ENCODE measurements at regions not wholly inside any gene's neighbourhood (a gene's known extent, or its start where the extent isn't known, plus 50 kb on each side); places are given as distances from the start of the nearest gene placed in this dataset.

DNA sequence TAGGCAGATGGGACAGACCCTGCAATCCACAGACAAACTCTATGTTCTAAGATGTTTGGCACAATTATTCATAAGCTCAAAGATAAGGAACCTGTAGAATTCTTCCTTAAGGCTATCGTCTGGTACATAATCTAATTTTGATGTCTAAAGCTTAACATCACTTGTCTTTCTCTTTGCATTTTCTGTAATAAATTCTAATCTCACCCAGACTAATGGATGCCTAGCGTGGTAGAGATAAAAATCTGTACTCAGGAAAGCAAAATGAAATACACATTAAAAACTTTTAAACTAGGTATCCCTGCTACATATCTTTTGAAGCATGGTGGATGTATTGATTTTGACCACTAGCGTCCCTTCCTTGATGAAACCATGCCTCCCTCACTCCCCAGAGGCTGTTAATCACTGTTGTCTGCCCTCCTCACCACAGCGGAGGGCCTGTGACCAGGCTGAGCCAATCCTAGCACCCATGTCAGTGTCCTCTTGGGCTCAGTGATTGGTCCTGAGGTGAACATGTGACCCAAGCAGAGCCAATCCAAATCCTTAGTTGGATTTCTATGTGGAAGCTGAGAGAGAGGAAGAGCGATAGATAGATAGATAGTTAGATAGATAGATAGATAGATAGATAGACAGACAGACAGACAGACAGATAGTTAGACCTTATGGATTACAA lies 82.2 kb upstream of the GRK3 start:
- no peak overlapping the region for H3K27ac Mint-ChIP-seq
- peaks cover 40% of the 10 kb centered on the region for H3K4me1 Mint-ChIP-seq (ENCODE audit: low read depth)
- peaks cover 9% of the 10 kb centered on the region for H3K9me3 Mint-ChIP-seq
- peaks cover 26% of the 10 kb centered on the region for H3K36me3 Mint-ChIP-seq (ENCODE audit: low read depth)
- no peak overlapping the region for H3K4me3 Mint-ChIP-seq
- no peaks in the 10 kb centered on the region for H3K27me3 Mint-ChIP-seq

DNA sequence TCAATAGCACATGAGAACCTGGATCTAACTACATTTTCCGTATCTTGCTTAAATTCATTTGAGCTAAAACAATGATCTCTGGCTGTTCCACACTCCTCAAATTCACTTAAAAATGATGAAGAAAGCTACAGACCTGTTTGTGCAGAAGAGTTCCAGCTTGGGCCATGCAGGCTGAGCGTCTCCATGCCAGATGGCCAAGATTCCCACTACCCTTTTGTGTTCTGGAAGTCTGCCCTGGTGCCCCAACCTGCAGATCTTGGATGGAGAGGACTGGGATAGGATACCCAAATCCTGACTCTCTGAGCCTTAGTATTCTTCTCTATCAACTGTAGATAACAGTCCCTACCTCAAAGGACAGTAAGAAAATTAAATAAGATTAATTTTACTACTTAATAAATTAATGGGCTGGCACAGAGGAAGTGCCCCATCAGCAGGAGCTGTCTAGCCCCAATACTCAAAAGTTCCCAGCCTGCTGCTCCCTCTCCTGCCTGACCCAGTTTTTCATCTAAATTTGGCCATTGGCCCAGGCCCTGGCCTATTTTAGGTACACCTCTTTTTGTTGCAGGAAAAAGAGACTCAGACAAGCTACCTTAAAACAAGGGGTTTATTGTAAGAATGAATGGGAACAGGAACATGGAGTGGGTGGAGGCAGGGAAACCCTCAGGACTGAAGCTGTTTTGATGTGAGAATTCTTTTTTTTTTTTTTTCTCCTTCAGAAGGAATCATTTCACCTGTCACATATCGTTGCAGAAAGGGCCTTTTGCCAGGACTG lies 81.4 kb upstream of the GRK3 start:
- Mint-ChIP-seq H3K27me3 (no peaks in the 10 kb centered on the region), H3K36me3 (ENCODE audit: low read depth) (peaks cover 21% of the 10 kb centered on the region), H3K9me3 (peaks cover 4% of the 10 kb centered on the region), H3K4me1 (ENCODE audit: low read depth) (peaks cover 48% of the 10 kb centered on the region), H3K27ac (peak overlapping the region; percentile 74), H3K4me3 (no peak overlapping the region)

DNA sequence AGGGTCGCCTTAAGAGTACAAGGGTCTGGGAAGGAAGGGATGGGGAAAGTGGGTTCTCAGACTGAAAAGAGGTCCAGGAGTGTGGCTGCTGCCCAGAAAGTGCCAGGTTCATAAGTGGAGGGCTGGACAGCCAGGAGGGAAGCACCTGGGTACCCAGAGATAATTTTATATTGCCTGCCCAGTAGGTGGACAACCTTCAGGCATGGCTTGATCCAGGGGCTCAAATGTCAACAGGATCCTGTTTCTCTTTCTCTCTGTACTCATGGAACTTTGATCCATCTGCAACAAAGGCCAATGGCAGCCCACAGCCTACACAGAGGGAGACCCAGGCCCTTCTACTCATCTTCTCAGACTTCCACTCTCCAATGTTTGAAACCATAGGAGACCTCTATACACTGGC lies 80.5 kb upstream of the GRK3 start:
- Mint-ChIP-seq H3K4me1 (ENCODE audit: low read depth) (peaks cover 57% of the 10 kb centered on the region), H3K36me3 (ENCODE audit: low read depth) (peaks cover 21% of the 10 kb centered on the region), H3K27me3 (no peaks in the 10 kb centered on the region), H3K9me3 (peaks cover 4% of the 10 kb centered on the region), H3K4me3 (no peak overlapping the region), H3K27ac (peak overlapping the region; percentile 84)

DNA sequence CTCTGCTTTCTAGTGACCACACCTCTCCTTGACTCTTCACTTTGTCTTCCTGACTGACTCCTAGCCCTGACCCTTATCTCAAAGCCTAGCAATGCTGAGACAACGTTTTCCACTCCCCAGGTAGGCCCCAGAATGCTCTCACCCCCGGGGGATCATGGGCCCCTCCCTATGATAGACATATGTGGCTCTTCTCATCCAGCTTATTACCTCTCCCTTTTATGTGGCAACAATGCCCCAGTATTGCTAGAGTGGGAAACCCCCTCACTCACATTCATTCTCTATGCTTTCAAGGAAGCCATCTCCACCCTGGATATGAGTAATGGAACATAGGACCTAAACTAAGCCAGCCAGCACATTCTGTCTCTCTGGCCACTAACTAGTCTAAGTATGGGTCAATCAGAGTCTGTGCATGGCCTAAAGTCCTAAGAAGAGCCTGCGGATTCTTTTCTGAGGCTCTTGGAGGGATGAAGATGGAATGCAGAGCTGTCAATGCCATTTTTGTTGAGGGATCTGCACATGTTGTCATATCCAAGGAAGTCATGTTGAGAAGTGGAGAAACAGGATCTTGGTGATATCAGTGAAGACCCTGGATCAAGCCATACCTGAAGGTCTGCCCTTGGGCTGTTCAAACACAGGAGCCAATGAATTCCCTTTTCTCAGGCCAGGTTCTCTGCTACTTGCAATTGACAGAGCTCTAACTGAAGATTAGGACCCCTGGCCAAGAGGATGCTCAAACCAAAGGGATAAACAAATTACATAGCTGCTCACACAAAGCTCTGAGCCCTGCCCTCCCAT lies 79.8 kb upstream of the GRK3 start:
- Mint-ChIP-seq H3K9me3 (peaks cover 4% of the 10 kb centered on the region), H3K4me1 (ENCODE audit: low read depth) (peaks cover 65% of the 10 kb centered on the region), H3K4me3 (peak overlapping the region; percentile 45), H3K27ac (peak overlapping the region; percentile 84), H3K36me3 (ENCODE audit: low read depth) (peaks cover 28% of the 10 kb centered on the region), H3K27me3 (no peaks in the 10 kb centered on the region)

DNA sequence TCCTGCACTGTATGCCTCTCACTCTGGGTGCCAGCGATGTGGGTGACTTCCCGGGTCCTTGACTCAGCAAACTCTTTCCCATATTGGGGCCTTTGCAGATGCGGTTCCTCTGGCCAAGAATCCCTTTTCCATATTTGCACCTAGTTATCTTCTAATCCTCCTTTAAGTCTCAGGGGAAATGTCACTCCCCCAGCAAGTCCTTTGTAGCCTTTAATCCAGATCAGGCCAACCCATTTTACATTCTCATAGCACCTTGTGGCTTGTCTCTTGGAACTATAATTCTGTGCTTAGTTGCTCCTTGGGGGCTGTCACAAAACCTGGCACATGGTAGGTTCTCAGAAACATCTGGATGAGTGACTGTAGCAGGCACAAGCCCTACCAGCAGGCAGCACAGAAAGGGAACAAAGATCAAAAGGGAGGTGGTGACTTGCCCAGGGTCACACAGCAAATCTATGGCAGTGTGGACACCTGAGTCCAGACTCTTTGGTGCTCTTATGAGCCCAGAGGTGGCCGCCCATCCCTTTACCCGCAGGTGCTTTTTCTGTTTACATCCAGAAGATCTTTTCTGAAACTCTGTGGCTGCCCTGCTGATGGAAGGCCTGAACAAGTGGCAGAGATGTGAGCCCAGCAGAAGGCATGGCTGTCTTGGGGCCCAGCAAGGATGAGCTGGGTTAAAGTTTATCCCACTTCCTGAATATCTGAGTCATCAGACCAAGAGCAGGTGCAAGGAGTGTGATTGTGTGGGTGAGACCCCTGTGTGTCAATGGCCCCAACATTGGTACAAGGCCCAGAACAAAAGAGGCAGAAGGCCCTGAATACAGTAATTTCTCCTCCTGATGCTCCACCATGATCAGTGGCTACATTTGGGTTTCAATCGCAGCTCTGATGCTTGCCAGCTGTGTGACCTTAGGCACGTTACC lies 78.6 kb upstream of the GRK3 start:
- peaks cover 5% of the 10 kb centered on the region for H3K27me3 Mint-ChIP-seq
- peaks cover 4% of the 10 kb centered on the region for H3K9me3 Mint-ChIP-seq
- H3K4me3 Mint-ChIP-seq = peak overlapping the region; percentile 47
- H3K36me3 Mint-ChIP-seq (ENCODE audit: low read depth) = peaks cover 28% of the 10 kb centered on the region
- H3K27ac Mint-ChIP-seq = peak overlapping the region; percentile 84
- H3K4me1 Mint-ChIP-seq (ENCODE audit: low read depth) = peaks cover 69% of the 10 kb centered on the region

DNA sequence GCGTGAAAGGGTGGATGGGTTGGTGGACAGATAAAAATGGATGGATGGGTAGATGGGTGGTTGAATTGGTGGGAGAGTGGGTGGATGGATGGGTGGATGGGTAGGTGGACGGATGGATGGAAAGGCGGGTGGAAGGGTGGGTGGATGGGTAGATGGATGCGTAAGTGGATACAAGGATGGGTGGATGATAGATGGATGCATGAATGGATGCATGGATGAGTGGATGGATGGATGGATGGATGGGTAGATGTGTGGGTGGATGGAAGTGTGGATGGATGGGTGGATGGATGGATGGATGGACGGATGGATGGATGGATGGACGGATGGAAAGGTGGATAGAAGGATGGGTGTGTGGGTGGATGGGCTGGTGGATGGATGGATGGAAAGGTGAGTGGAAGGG lies 77.0 kb upstream of the GRK3 start:
- H3K36me3 Mint-ChIP-seq (ENCODE audit: low read depth) = peaks cover 20% of the 10 kb centered on the region
- peaks cover 69% of the 10 kb centered on the region for H3K4me1 Mint-ChIP-seq (ENCODE audit: low read depth)
- H3K9me3 Mint-ChIP-seq = peaks cover 4% of the 10 kb centered on the region
- peak overlapping the region; percentile 84 for H3K27ac Mint-ChIP-seq
- H3K4me3 Mint-ChIP-seq = no peak overlapping the region
- peaks cover 11% of the 10 kb centered on the region for H3K27me3 Mint-ChIP-seq

DNA sequence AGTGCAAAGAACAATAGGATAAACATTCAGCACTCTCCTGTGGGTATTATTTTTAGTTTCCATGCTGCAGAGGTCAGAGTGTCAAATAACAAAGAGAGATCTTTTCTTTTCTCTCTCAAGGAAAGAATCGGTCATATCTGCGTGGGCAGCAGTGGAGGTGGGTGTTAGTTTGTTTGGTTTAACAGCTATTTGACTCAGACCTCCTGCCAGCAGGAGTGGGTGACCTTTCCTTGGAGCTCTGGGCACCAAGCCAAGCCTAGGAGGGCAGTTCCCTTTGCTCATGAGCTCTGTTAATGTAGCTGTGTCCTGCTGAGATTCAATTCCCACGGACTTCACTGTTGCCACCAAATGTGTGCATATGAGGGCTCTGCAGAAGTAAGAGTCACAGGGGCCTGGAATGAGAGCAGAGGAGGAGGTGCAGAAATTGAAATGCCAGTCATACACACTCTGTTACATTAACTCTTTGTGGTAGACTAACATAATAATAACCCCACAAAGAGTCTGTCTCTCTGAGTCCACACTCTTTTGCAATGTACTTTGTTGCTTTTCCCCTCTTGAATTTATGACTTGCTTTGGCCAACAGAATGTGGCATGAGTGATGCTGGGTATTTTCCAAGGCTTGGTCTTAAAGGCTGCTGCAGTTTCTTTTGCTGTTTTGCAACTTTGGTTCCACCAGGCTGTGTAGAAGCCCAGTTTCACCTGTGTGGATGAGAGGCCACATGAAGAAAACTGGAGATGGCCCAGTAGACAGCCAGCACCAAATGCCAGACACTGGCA lies 76.0 kb upstream of the GRK3 start:
- peaks cover 20% of the 10 kb centered on the region for H3K27me3 Mint-ChIP-seq
- peaks cover 4% of the 10 kb centered on the region for H3K9me3 Mint-ChIP-seq
- peak overlapping the region; percentile 84 for H3K27ac Mint-ChIP-seq
- peaks cover 20% of the 10 kb centered on the region for H3K36me3 Mint-ChIP-seq (ENCODE audit: low read depth)
- peaks cover 67% of the 10 kb centered on the region for H3K4me1 Mint-ChIP-seq (ENCODE audit: low read depth)
- H3K4me3 Mint-ChIP-seq = no peak overlapping the region

DNA sequence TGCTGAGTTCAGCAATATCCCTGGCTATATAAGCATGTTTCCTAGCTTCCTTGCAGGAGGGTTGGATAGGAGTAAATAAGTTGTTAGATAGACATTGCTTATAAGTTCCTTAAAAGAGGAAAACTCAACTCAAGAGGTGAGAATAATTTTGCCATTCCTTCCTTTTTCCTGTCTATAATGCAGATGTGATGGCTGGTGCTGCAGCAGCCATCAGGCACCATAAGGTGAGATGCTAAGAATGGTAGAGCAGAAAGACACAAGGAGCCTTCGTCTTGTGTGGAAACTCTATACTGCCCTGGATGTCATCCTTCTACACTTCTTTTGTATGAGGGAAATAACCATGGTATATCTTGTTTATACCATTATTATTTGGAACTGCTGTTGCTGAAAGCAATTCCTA lies 74.5 kb upstream of the GRK3 start:
- no peak overlapping the region for H3K27ac Mint-ChIP-seq
- H3K9me3 Mint-ChIP-seq = peaks cover 4% of the 10 kb centered on the region
- no peak overlapping the region for H3K4me3 Mint-ChIP-seq
- peaks cover 12% of the 10 kb centered on the region for H3K36me3 Mint-ChIP-seq (ENCODE audit: low read depth)
- H3K4me1 Mint-ChIP-seq (ENCODE audit: low read depth) = peaks cover 60% of the 10 kb centered on the region
- H3K27me3 Mint-ChIP-seq = peaks cover 34% of the 10 kb centered on the region

DNA sequence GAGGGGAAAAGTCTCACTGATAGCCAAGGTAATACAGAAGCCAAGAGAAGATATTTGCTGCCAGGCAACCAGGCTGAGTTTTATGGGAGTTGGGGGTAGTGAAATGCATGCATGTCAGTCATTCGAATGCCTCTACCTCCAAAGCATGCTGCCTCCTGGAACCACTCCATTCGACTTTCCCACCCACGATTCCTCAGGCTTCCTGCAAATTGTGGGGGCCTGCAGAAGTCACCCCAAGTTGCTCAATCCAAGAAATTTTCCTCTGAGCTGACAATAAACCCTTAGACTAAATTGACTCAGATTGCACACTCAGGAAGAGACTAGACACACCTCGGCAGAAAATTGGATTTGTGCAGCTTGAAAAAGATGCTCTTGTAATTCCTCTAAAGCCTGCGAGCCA lies 73.6 kb upstream of the GRK3 start:
- no peak overlapping the region for H3K4me3 Mint-ChIP-seq
- peaks cover 12% of the 10 kb centered on the region for H3K36me3 Mint-ChIP-seq (ENCODE audit: low read depth)

DNA sequence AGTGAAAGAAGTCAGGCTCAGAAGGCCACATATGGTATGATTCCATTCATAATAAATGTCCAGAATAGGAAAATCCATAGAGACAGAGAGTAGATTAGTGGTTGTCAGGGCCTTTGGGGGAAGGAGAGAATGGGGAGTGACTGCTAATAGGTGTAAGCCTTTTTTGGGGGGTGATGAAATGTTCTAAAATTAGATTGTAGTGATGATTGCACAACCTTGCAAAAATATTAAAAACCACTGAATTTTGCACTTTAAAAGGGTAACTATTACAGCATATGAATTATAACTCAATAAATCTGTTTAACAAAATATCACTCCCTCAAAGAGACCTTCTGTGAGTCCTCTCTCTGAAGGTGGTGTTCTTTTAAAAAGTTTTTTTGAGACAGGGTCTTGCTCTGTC lies 72.3 kb upstream of the GRK3 start:
- Mint-ChIP-seq H3K36me3 (ENCODE audit: low read depth) (peaks cover 12% of the 10 kb centered on the region), H3K27ac (no peak overlapping the region), H3K9me3 (peaks cover 4% of the 10 kb centered on the region), H3K4me1 (ENCODE audit: low read depth) (peaks cover 39% of the 10 kb centered on the region), H3K27me3 (peaks cover 41% of the 10 kb centered on the region), H3K4me3 (no peak overlapping the region)

More for the DNA sequence above, 73.6 kb upstream of the GRK3 start:
- peaks cover 34% of the 10 kb centered on the region for H3K27me3 Mint-ChIP-seq
- H3K9me3 Mint-ChIP-seq = peaks cover 4% of the 10 kb centered on the region
- H3K4me1 Mint-ChIP-seq (ENCODE audit: low read depth) = peaks cover 52% of the 10 kb centered on the region
- no peak overlapping the region for H3K27ac Mint-ChIP-seq

DNA sequence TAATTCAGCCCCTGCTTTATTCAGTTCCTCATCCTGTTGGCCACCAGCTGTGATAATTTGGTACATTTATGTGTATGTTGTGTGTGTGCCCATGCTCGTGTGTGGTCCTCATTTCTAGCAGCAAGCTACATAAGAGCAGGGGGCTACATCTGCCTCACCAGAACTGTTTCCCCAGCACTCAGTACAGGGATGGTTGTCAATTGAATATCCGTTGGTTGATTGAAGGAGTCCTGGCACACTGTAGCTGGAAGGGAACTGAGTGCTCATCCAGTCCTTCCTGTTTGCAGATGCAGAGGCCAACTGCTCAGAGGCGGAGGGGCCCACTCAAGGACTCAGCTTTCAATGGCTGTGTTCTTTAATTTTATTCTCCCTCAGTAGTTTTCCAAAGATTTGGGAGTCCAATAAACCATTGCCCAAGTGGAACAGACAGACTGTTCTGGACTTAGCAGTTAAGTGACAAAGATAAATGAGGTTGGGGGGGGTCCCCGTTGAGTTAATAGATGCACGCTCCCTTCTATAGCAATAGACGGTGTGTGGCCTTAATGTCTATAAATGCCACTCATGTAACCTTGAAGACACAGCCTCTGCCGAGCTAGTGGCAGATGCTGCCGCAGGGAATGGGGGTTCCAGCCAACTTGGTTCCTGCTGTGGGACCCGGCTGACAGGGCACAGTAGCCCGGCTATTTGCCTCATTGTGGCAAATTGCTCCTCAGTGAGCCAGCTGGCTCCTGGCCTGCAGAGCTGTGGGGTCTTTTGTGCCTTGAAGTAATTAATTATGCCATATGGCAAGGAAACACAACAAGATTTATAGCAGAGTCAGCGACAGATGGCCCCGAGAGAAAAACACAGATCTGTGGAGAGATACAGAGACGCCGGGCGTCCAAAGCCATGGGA lies 71.4 kb upstream of the GRK3 start:
- Mint-ChIP-seq H3K9me3 (peaks cover 4% of the 10 kb centered on the region), H3K27ac (no peak overlapping the region), H3K4me1 (ENCODE audit: low read depth) (peaks cover 30% of the 10 kb centered on the region), H3K27me3 (peaks cover 43% of the 10 kb centered on the region), H3K36me3 (ENCODE audit: low read depth) (peaks cover 12% of the 10 kb centered on the region), H3K4me3 (no peak overlapping the region)

DNA sequence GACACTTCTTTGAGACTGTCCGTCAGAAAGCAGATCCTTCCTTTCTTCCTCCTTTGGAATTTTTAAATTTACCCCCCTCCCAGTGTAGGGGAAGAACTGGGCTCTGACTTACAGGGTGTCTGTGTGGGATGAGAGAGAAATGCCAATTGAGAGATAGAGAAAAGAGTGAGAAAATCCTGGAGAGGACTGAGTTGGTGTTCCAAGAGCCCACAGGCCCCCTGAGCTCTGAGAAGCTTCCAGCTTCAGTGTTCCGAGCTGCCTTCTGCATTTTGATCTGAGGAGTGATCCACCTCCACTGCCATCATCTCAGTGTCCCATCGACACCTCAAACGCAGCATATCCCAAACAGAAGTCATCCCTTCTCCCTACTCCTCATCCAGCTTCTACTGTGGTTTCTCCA lies 70.7 kb upstream of the GRK3 start:
- H3K27ac Mint-ChIP-seq = peak overlapping the region; percentile 26

DNA sequence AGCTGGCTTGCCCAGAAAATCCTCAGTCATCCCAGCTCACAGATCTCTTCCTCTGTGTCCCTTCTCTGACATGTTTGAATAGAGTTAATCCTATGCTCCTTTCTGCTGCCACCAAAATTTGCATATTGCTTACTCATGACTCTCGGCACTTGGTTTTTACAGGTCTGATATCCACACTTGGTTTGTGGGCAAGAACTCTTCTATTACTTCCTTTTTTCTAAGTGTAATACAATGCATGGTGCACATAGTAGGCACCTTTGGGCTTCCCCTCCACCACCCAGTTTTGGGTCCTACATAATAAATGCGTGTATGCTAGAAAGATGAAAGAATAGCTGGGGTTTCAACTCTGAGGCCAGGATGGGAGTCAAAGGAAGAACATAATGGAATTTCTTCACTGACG lies 69.7 kb upstream of the GRK3 start:
- H3K4me3 Mint-ChIP-seq = no peak overlapping the region

More for the DNA sequence above, 70.7 kb upstream of the GRK3 start:
- H3K9me3 Mint-ChIP-seq = peaks cover 4% of the 10 kb centered on the region
- peaks cover 23% of the 10 kb centered on the region for H3K4me1 Mint-ChIP-seq (ENCODE audit: low read depth)
- no peak overlapping the region for H3K4me3 Mint-ChIP-seq
- peaks cover 12% of the 10 kb centered on the region for H3K36me3 Mint-ChIP-seq (ENCODE audit: low read depth)
- H3K27me3 Mint-ChIP-seq = peaks cover 43% of the 10 kb centered on the region

More for the DNA sequence above, 69.7 kb upstream of the GRK3 start:
- peaks cover 13% of the 10 kb centered on the region for H3K4me1 Mint-ChIP-seq (ENCODE audit: low read depth)
- H3K36me3 Mint-ChIP-seq (ENCODE audit: low read depth) = peaks cover 5% of the 10 kb centered on the region
- peaks cover 4% of the 10 kb centered on the region for H3K9me3 Mint-ChIP-seq
- no peak overlapping the region for H3K27ac Mint-ChIP-seq
- peaks cover 42% of the 10 kb centered on the region for H3K27me3 Mint-ChIP-seq
